IMR-90 (cell line): ENCODE measurements at regions not wholly inside any gene's neighbourhood (a gene's known extent, or its start where the extent isn't known, plus 50 kb on each side); places are given as distances from the start of the nearest gene placed in this dataset.

ENCODE experiments used
- BHLHE40 ChIP-seq: fragments of 150-350 bp; IDR thresholded peaks from 2 replicates; pipeline ENCODE4 v1.6.1; 2016; ENCODE audit warnings: mild to moderate bottlenecking, low read depth, low read length
- CEBPB ChIP-seq: IDR thresholded peaks from 2 replicates; pipeline ENCODE4 v1.6.1; 2012; ENCODE audit warnings: low read depth, low read length, improper control_type of control experiment
- CHD1 ChIP-seq: IDR thresholded peaks from 2 replicates; pipeline ENCODE4 v1.6.1; 2012; ENCODE audit warnings: low read depth, low read length, improper control_type of control experiment
- CTCF ChIP-seq: conservative IDR thresholded peaks from 2 replicates; pipeline ENCODE4 v1.5.1; 2012; ENCODE audit warnings: mild to moderate bottlenecking, low read depth, low read length, improper control_type of control experiment
- FOS ChIP-seq: fragments of 150-350 bp; IDR thresholded peaks from 2 replicates; pipeline ENCODE4 v1.6.1; 2016; ENCODE audit warnings: low read depth, low read length
- MAZ ChIP-seq: IDR thresholded peaks from 2 replicates; pipeline ENCODE4 v1.6.1; 2012; ENCODE audit warnings: low read depth, mild to moderate bottlenecking, low read length, improper control_type of control experiment, moderate library complexity, borderline replicate concordance
- NFE2L2 ChIP-seq: fragments of 150-350 bp; IDR thresholded peaks from 2 replicates; pipeline ENCODE4 v1.6.1; 2016; ENCODE audit warnings: low read depth, mild to moderate bottlenecking, low read length
- POLR2A ChIP-seq: IDR thresholded peaks from 2 replicates; pipeline ENCODE4 v1.6.1; 2012; ENCODE audit warnings: mild to moderate bottlenecking, low read depth, low read length
- RAD21 ChIP-seq: IDR thresholded peaks from 2 replicates; pipeline ENCODE4 v1.6.1; 2012; ENCODE audit warnings: low read length, improper control_type of control experiment
- RFX5 ChIP-seq: IDR thresholded peaks from 2 replicates; pipeline ENCODE4 v1.8.0; 2012; ENCODE audit warnings: low read depth, mild to moderate bottlenecking, low read length, moderate library complexity
- SMC3 ChIP-seq: fragments of 150-350 bp; IDR thresholded peaks from 2 replicates; pipeline ENCODE4 v1.6.1; 2016; ENCODE audit warnings: low read depth, mild to moderate bottlenecking, antibody characterized with exemption, low read length, moderate library complexity
- USF2 ChIP-seq: fragments of 150-350 bp; IDR thresholded peaks from 2 replicates; pipeline ENCODE4 v1.6.1; 2017; ENCODE audit warnings: mild to moderate bottlenecking, antibody characterized with exemption, low read length, low read depth
- TF ChIP-seq, protein P1 (sequence below): fragments of 150-350 bp; IDR thresholded peaks from 2 replicates; pipeline ENCODE4 v1.6.1; 2016; ENCODE audit warnings: low read depth, mild to moderate bottlenecking, low read length, moderate library complexity, borderline replicate concordance

DNA sequence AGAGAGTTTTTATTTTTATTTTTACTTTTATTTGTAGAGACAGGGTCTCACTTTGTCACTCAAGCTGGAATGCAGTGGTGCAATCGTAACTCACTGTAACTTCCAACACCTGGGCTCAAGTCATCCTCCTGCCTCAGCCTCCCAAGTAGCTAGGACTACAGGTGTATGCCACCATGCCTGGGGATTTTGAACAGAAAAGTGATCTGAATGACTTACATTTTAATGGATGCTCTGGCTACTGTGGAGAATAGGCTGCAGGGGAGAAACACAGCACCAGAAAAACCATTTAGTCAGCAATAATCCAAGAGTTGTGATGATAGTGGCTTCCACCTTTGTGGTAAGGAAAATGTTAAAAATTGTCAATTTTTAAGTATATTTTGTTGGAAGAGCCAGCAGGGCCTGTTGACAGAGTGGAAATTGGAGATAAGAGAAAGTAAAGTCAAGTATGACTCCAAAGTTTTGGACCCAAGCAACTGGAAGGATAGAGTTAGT lies 106.0 kb upstream of the LOC128125822 start:
- TF ChIP-seq POLR2A: no peak
- no peak for TF ChIP-seq CTCF
- no peak for TF ChIP-seq BHLHE40
- TF ChIP-seq USF2: no peak
- TF ChIP-seq MAZ: no peak
- TF ChIP-seq RAD21: no peak
- no peak for TF ChIP-seq CHD1
- TF ChIP-seq CEBPB: no peak
- no peak for TF ChIP-seq NFE2L2
- TF ChIP-seq, protein P1, sequence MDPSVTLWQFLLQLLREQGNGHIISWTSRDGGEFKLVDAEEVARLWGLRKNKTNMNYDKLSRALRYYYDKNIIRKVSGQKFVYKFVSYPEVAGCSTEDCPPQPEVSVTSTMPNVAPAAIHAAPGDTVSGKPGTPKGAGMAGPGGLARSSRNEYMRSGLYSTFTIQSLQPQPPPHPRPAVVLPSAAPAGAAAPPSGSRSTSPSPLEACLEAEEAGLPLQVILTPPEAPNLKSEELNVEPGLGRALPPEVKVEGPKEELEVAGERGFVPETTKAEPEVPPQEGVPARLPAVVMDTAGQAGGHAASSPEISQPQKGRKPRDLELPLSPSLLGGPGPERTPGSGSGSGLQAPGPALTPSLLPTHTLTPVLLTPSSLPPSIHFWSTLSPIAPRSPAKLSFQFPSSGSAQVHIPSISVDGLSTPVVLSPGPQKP: no peak
- no peak for TF ChIP-seq SMC3
- TF ChIP-seq FOS: no peak
- TF ChIP-seq RFX5: no peak
